Motor neuron (in vitro differentiated cells): ENCODE measurements at regions not wholly inside any gene's neighbourhood (a gene's known extent, or its start where the extent isn't known, plus 50 kb on each side); places are given as distances from the start of the nearest gene placed in this dataset.
A peak's percentile ranks its signal among the peaks of the same experiment; 100 is the strongest.

Source experiments
- ATAC-seq, 8 experiments: fragments of 200-7000 bp; cut with Tn5 transposase; replicated peaks in 6 of 8; 2 replicates each; pipeline ENCODE4 v1.8.0; 2021; ENCODE audit warnings: mild to moderate bottlenecking in 8 of 8, moderate library complexity in 8 of 8
- H3K27ac ChIP-seq, 2 donors: fragments of 250-450 bp; sonication (Bioruptor Pico); 2 replicates each; pipeline ENCODE4 v1.9.0; 2021; ENCODE audit warnings: antibody characterized with exemption in 2 of 2, mild to moderate bottlenecking in 2 of 2, moderate library complexity in 1 of 2
- H3K4me1 ChIP-seq, 2 donors: fragments of 250-450 bp; sonication (Bioruptor Pico); replicated peaks in 1 of 2; 2 replicates each; pipeline ENCODE4 v1.6.1; 2021; ENCODE audit warnings: antibody characterized with exemption in 2 of 2, mild to moderate bottlenecking in 2 of 2, moderate library complexity in 1 of 2
- H3K4me3 ChIP-seq, 5 donors: fragments of 250-450 bp; sonication (Bioruptor Pico); 2 replicates each; pipeline ENCODE4 v1.9.0; 2021; ENCODE audit warnings: antibody characterized with exemption in 5 of 5, mild to moderate bottlenecking in 5 of 5, moderate library complexity in 4 of 5
- WGBS, 10 experiments: fragments of 450-650 bp; shearing (Covaris generic); methylation state at CpG; one replicate each; pipeline ENCODE4 v1.0.0; 2022; 5-methylcytosine and 5-hydroxymethylcytosine counted together
- in situ Hi-C, 9 experiments: fragments of 400-800 bp; cut with MboI; loops; one replicate each; pipeline ENCODE4 v1.15.0; 2021; ENCODE audit warnings: low sequenced_read_pairs in 9 of 9, low pct_unique_long_range_greater_than_20kb in 2 of 9; ENCODE audit not compliant: unreplicated experiment in 9 of 9

GRCh38 chr4:165597581-165598480 lies 219.0 kb downstream of the CPE start:
- in situ Hi-C loops, result no loop called here
- no peak overlapping the region for H3K27ac ChIP-seq
- WGBS, 10 experiments, result 0 to 92% (median 81%) methylated on average over 1 to 2 of the region's 3 CpGs
- ATAC-seq, result no peak
- H3K4me3 ChIP-seq, result no peak overlapping the region
- no peaks in the 10 kb centered on the region for H3K4me1 ChIP-seq

GRCh38 chr4:165600959-165601683 lies 222.3 kb downstream of the CPE start:
- WGBS, 10 experiments, result 0 to 80% (median 55%) methylated on average over 2 to 4 of the region's 4 CpGs; no CpG with 5 or more reads in 1 of the 10 experiments
- ATAC-seq, result peak in 6 of 8 experiments; percentile 24 to 71 (median 56)
- no peak overlapping the region for H3K4me3 ChIP-seq
- no peak overlapping the region for H3K27ac ChIP-seq
- in situ Hi-C loops, result no loop called here
- no peaks in the 10 kb centered on the region for H3K4me1 ChIP-seq

- 0 to 100% (median 70%) methylated on average over 1 to 4 of the region's 4 CpGs; no CpG with 5 or more reads in 1 of the 10 experiments for WGBS, 10 experiments
- no peaks in the 10 kb centered on the region for H3K4me1 ChIP-seq
- H3K4me3 ChIP-seq, result no peak overlapping the region
- in situ Hi-C loops, result no loop called here
- no peak for ATAC-seq
- no peak overlapping the region for H3K27ac ChIP-seq
These were observed 223.8 kb downstream of the CPE start for GRCh38 chr4:165602621-165603020.

- in situ Hi-C loops, result no loop called here
- 0 to 100% (median 70%) methylated on average over 2 of the region's 2 CpGs; no CpG with 5 or more reads in 3 of the 10 experiments for WGBS, 10 experiments
These were observed 225.4 kb downstream of the CPE start for GRCh38 chr4:165604181-165604580.

GRCh38 chr4:165605811-165606210 lies 227.0 kb downstream of the CPE start:
- H3K27ac ChIP-seq, result no peak overlapping the region
- ATAC-seq, result no peak
- H3K4me1 ChIP-seq, result peaks cover 0 to 2% of the 10 kb centered on the region in 2 donors
- H3K4me3 ChIP-seq, result no peak overlapping the region
- in situ Hi-C loops, result no loop called here
- WGBS, 10 experiments, result 0 to 67% methylated on average over 1 of the region's 1 CpG; no CpG with 5 or more reads in 8 of the 10 experiments

More at GRCh38 chr4:165604181-165604580, 225.4 kb downstream of the CPE start:
- Histone ChIP-seq H3K4me3 (no peak overlapping the region), H3K4me1 (no peaks in the 10 kb centered on the region), H3K27ac (no peak overlapping the region)
- no peak for ATAC-seq

GRCh38 chr4:165606465-165607205 lies 227.8 kb downstream of the CPE start:
- peaks cover 0 to 7% of the 10 kb centered on the region in 2 donors for H3K4me1 ChIP-seq
- in situ Hi-C loops, result no loop called here
- 0 to 100% (median 67%) methylated on average over 1 to 2 of the region's 2 CpGs; no CpG with 5 or more reads in 1 of the 10 experiments for WGBS, 10 experiments
- H3K27ac ChIP-seq, result no peak overlapping the region
- no peak overlapping the region for H3K4me3 ChIP-seq
- ATAC-seq, result no peak

- no peak for ATAC-seq
- WGBS, 10 experiments, result 7 to 90% (median 67%) methylated on average over 2 of the region's 2 CpGs; no CpG with 5 or more reads in 3 of the 10 experiments
- H3K4me1 ChIP-seq, result peaks cover 9 to 13% of the 10 kb centered on the region in 2 donors
- no peak overlapping the region for H3K4me3 ChIP-seq
- in situ Hi-C loops, result no loop called here
- no peak overlapping the region for H3K27ac ChIP-seq
These were observed 230.8 kb downstream of the CPE start for GRCh38 chr4:165609653-165610052.

GRCh38 chr4:165610679-165611437 lies 232.1 kb downstream of the CPE start:
- 0 to 44% (median 21%) methylated on average over 3 to 6 of the region's 6 CpGs for WGBS, 10 experiments
- in situ Hi-C loops, result no loop called here
- Histone ChIP-seq H3K4me3 (no peak overlapping the region), H3K27ac (no peak overlapping the region), H3K4me1 (peaks cover 9 to 13% of the 10 kb centered on the region in 2 donors)
- ATAC-seq, result peak in 5 of 8 experiments; percentile 77 to 91 (median 78)

- no peak overlapping the region for H3K4me3 ChIP-seq
- in situ Hi-C loops, result no loop called here
- no peak for ATAC-seq
- peaks cover 9 to 13% of the 10 kb centered on the region in 2 donors for H3K4me1 ChIP-seq
- WGBS, 10 experiments, result 0 to 40% (median 17%) methylated on average over 1 of the region's 1 CpG; no CpG with 5 or more reads in 5 of the 10 experiments
- no peak overlapping the region for H3K27ac ChIP-seq
These were observed 234.1 kb downstream of the CPE start for GRCh38 chr4:165612936-165613335.

- no peak overlapping the region for H3K27ac ChIP-seq
- no peak overlapping the region for H3K4me3 ChIP-seq
- 0 to 100% (median 90%) methylated on average over 1 to 2 of the region's 2 CpGs for WGBS, 10 experiments
- no peak for ATAC-seq
- H3K4me1 ChIP-seq, result peaks cover 9 to 13% of the 10 kb centered on the region in 2 donors
- in situ Hi-C loops, result no loop called here
These were observed 234.8 kb downstream of the CPE start for GRCh38 chr4:165613581-165613980.

GRCh38 chr4:165620913-165621312 lies 242.1 kb downstream of the CPE start:
- Histone ChIP-seq H3K4me3 (no peak overlapping the region), H3K4me1 (no peaks in the 10 kb centered on the region), H3K27ac (no peak overlapping the region)
- ATAC-seq, result no peak
- in situ Hi-C loops, result no loop called here
- 7 to 100% (median 78%) methylated on average over 1 to 3 of the region's 3 CpGs for whole genome bisulfite sequencing, 10 experiments

- Histone ChIP-seq H3K27ac (no peak overlapping the region), H3K4me1 (no peaks in the 10 kb centered on the region), H3K4me3 (no peak overlapping the region)
- no peak for ATAC-seq
- in situ Hi-C loops, result no loop called here
- 0 to 100% (median 83%) methylated on average over 1 to 5 of the region's 5 CpGs for WGBS, 10 experiments
These were observed 243.2 kb downstream of the CPE start for GRCh38 chr4:165621983-165622382.
